ENCODE measurements at regions not wholly inside any gene's neighbourhood (a gene's known extent, or its start where the extent isn't known, plus 50 kb on each side); places are given as distances from the start of the nearest gene placed in this dataset.

GRCh38 chr4:130698251-130698650 lies 1602.3 kb downstream of the C4orf33 start:
- Histone ChIP-seq H4K20me1 (no peaks in the 10 kb centered on the region), H3K4me2 (no peak overlapping the region), H3K9me3 (replicated peaks in 1 of 11) (no peaks in the 10 kb centered on the region), H3K4me3 (no peak overlapping the region), H3K36me3 (no peaks in the 10 kb centered on the region), H3K27me3 (no peaks in the 10 kb centered on the region), H3K9ac (no peak overlapping the region), H3K27ac (no peak overlapping the region), H3K4me1 (no peaks in the 10 kb centered on the region)
- no peak for TF ChIP-seq Cebpa-rat (IDR thresholded peaks at IDR 0.05)

GRCh38 chr4:130699004-130699403 lies 1603.1 kb downstream of the C4orf33 start:
- Histone ChIP-seq H3K9ac (no peak overlapping the region), H3K36me3 (no peaks in the 10 kb centered on the region), H3K27ac (no peak overlapping the region), H4K20me1 (no peaks in the 10 kb centered on the region), H3K4me1 (no peaks in the 10 kb centered on the region), H3K4me3 (no peak overlapping the region), H3K4me2 (no peak overlapping the region), H3K27me3 (no peaks in the 10 kb centered on the region), H3K9me3 (replicated peaks in 1 of 11) (no peaks in the 10 kb centered on the region)
- TF ChIP-seq Cebpa-rat (IDR thresholded peaks at IDR 0.05) = no peak

- H3K9ac ChIP-seq = no peak overlapping the region
- no peak overlapping the region for H3K4me2 ChIP-seq
- no peak for TF ChIP-seq Cebpa-rat (IDR thresholded peaks at IDR 0.05)
- no peaks in the 10 kb centered on the region for H3K27me3 ChIP-seq
- H3K27ac ChIP-seq = no peak overlapping the region
- H3K36me3 ChIP-seq = no peaks in the 10 kb centered on the region
- H3K4me1 ChIP-seq = no peaks in the 10 kb centered on the region
- no peaks in the 10 kb centered on the region for H3K9me3 ChIP-seq (replicated peaks in 1 of 11)
- H3K4me3 ChIP-seq = no peak overlapping the region
- H4K20me1 ChIP-seq = no peaks in the 10 kb centered on the region
Observed at GRCh38 chr4:130703211-130703935, 1607.4 kb downstream of the C4orf33 start.

GRCh38 chr4:130705023-130705422 lies 1609.1 kb downstream of the C4orf33 start:
- no peaks in the 10 kb centered on the region for H3K4me1 ChIP-seq
- no peak for TF ChIP-seq Cebpa-rat (IDR thresholded peaks at IDR 0.05)
- no peak overlapping the region for H3K4me3 ChIP-seq
- no peaks in the 10 kb centered on the region for H3K9me3 ChIP-seq (replicated peaks in 1 of 11)
- no peak overlapping the region for H3K27ac ChIP-seq
- no peak overlapping the region for H3K4me2 ChIP-seq
- no peaks in the 10 kb centered on the region for H4K20me1 ChIP-seq
- H3K36me3 ChIP-seq = no peaks in the 10 kb centered on the region
- no peak overlapping the region for H3K9ac ChIP-seq
- no peaks in the 10 kb centered on the region for H3K27me3 ChIP-seq

GRCh38 chr4:130712038-130712437 lies 1616.1 kb downstream of the C4orf33 start:
- Histone ChIP-seq H3K4me2 (no peak overlapping the region), H3K4me3 (no peak overlapping the region), H3K36me3 (no peaks in the 10 kb centered on the region), H3K27me3 (no peaks in the 10 kb centered on the region), H3K4me1 (no peaks in the 10 kb centered on the region), H3K27ac (no peak overlapping the region), H3K9me3 (replicated peaks in 1 of 11) (no peaks in the 10 kb centered on the region), H4K20me1 (no peaks in the 10 kb centered on the region), H3K9ac (no peak overlapping the region)
- no peak for TF ChIP-seq Cebpa-rat (IDR thresholded peaks at IDR 0.05)

- H3K9me3 ChIP-seq (replicated peaks in 1 of 11) = no peaks in the 10 kb centered on the region
- no peaks in the 10 kb centered on the region for H4K20me1 ChIP-seq
- no peak overlapping the region for H3K4me2 ChIP-seq
- H3K4me1 ChIP-seq = no peaks in the 10 kb centered on the region
- no peak for TF ChIP-seq Cebpa-rat (IDR thresholded peaks at IDR 0.05)
- H3K27me3 ChIP-seq = no peaks in the 10 kb centered on the region
- H3K9ac ChIP-seq = no peak overlapping the region
- no peak overlapping the region for H3K27ac ChIP-seq
- no peak overlapping the region for H3K4me3 ChIP-seq
- no peaks in the 10 kb centered on the region for H3K36me3 ChIP-seq
Observed at GRCh38 chr4:130714006-130714405, 1618.1 kb downstream of the C4orf33 start.

- H3K4me1 ChIP-seq = 0 out of 20 replicates have a peak, but pooled peaks cover 0 to 3% (median 0%) of the 10 kb centered on the region in 10 experiments
- H3K9ac ChIP-seq = no peak overlapping the region
- no peak overlapping the region for H3K4me3 ChIP-seq
- no peak for TF ChIP-seq Cebpa-rat (IDR thresholded peaks at IDR 0.05)
- no peak overlapping the region for H3K4me2 ChIP-seq
- H3K36me3 ChIP-seq = no peaks in the 10 kb centered on the region
- no peaks in the 10 kb centered on the region for H3K9me3 ChIP-seq (replicated peaks in 1 of 11)
- H3K27me3 ChIP-seq = no peaks in the 10 kb centered on the region
- no peaks in the 10 kb centered on the region for H4K20me1 ChIP-seq
- H3K27ac ChIP-seq = no peak overlapping the region
Observed at GRCh38 chr4:130722361-130722760, 1626.4 kb downstream of the C4orf33 start.

- H3K4me1 ChIP-seq = no peaks in the 10 kb centered on the region
- no peak overlapping the region for H3K9ac ChIP-seq
- H3K36me3 ChIP-seq = no peaks in the 10 kb centered on the region
- no peaks in the 10 kb centered on the region for H3K27me3 ChIP-seq
- H3K4me2 ChIP-seq = no peak overlapping the region
- no peaks in the 10 kb centered on the region for H4K20me1 ChIP-seq
- H3K9me3 ChIP-seq (replicated peaks in 1 of 11) = peaks cover 25 to 41% (median 36%) of the 10 kb centered on the region in 11 experiments
- TF ChIP-seq Cebpa-rat (IDR thresholded peaks at IDR 0.05) = no peak
- H3K27ac ChIP-seq = no peak overlapping the region
- no peak overlapping the region for H3K4me3 ChIP-seq
Observed at GRCh38 chr4:130736436-130737185, 1640.7 kb downstream of the C4orf33 start.

- peaks cover 25 to 41% (median 36%) of the 10 kb centered on the region in 11 experiments for H3K9me3 ChIP-seq (replicated peaks in 1 of 11)
- no peaks in the 10 kb centered on the region for H3K4me1 ChIP-seq
- no peaks in the 10 kb centered on the region for H4K20me1 ChIP-seq
- no peak overlapping the region for H3K4me2 ChIP-seq
- no peak overlapping the region for H3K9ac ChIP-seq
- no peaks in the 10 kb centered on the region for H3K36me3 ChIP-seq
- TF ChIP-seq Cebpa-rat (IDR thresholded peaks at IDR 0.05) = no peak
- H3K4me3 ChIP-seq = no peak overlapping the region
- H3K27me3 ChIP-seq = no peaks in the 10 kb centered on the region
- H3K27ac ChIP-seq = no peak overlapping the region
Observed at GRCh38 chr4:130738233-130738632, 1642.3 kb downstream of the C4orf33 start.

GRCh38 chr4:130747842-130748241 lies 1651.9 kb downstream of the C4orf33 start:
- no peaks in the 10 kb centered on the region for H4K20me1 ChIP-seq
- no peak overlapping the region for H3K4me2 ChIP-seq
- no peaks in the 10 kb centered on the region for H3K4me1 ChIP-seq
- no peak overlapping the region for H3K4me3 ChIP-seq
- no peaks in the 10 kb centered on the region for H3K36me3 ChIP-seq
- H3K9ac ChIP-seq = no peak overlapping the region
- no peak for TF ChIP-seq Cebpa-rat (IDR thresholded peaks at IDR 0.05)
- no peaks in the 10 kb centered on the region for H3K9me3 ChIP-seq (replicated peaks in 1 of 11)
- H3K27me3 ChIP-seq = no peaks in the 10 kb centered on the region
- H3K27ac ChIP-seq = no peak overlapping the region

Data from BLaER1 treated with 17β-estradiol and CSF1 and Interleukin-3, amounts not matched to agents 10 nM and 100 nM (cell line).